ENCODE measurements at regions not wholly inside any gene's neighbourhood (a gene's known extent, or its start where the extent isn't known, plus 50 kb on each side); places are given as distances from the start of the nearest gene placed in this dataset.
"Not testable (repeated sequence)": the region's sequence is repeated elsewhere in the genome, so short reads cannot be mapped to it uniquely, and the experiment has no call there.

GRCh38 chr3:80898211-80898610, 863.2 kb downstream of the GBE1 start:
- Histone ChIP-seq H3K9ac (ENCODE audit: low read length) (no peak overlapping the region), H3K36me3 (ENCODE audit: control insufficient read depth, insufficient read depth, low read length, severe bottlenecking) (no peaks in the 10 kb centered on the region), H3K4me1 (ENCODE audit: control insufficient read depth, insufficient read depth, low read length) (no peaks in the 10 kb centered on the region), H3K9me3 (ENCODE audit: control insufficient read depth, low read length) (no peaks in the 10 kb centered on the region), H3K4me3 (ENCODE audit: low read length) (no peak overlapping the region), H3K27me3 (replicated peaks; ENCODE audit: control insufficient read depth, insufficient read depth, low read length) (no peaks in the 10 kb centered on the region)
- no peak for DNase-seq (ENCODE audit: low read depth)

GRCh38 chr3:80897005-80897404, 864.4 kb downstream of the GBE1 start:
- DNase-seq (ENCODE audit: low read depth); H3K9me3 ChIP-seq (ENCODE audit: control insufficient read depth, low read length); H3K27me3 ChIP-seq (replicated peaks; ENCODE audit: control insufficient read depth, insufficient read depth, low read length): not testable (repeated sequence)

DNA sequence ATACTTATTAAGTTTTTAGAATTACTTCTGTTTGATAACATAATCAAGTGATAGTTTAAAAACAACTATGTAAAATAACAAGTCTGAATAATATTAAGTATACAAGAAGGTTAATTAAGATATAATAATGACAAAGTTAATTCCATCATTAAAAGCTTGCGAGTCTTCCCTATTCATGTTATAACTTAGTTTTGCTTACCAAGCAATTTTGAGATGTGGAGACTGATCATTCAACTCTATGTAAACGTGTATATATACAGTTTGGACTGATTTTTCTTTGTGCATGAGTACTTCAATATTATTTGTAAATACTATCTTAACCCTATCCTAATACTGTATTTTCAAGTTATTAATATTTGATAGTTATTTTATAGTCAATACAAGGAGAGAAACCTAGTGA, 870.9 kb downstream of the GBE1 start:
- DNase-seq (ENCODE audit: low read depth): no peak
- no peaks in the 10 kb centered on the region for H3K4me1 ChIP-seq (ENCODE audit: control insufficient read depth, insufficient read depth, low read length)
- H3K27me3 ChIP-seq (replicated peaks; ENCODE audit: control insufficient read depth, insufficient read depth, low read length): no peaks in the 10 kb centered on the region
- peaks cover 3% of the 10 kb centered on the region for H3K9me3 ChIP-seq (ENCODE audit: control insufficient read depth, low read length)
- no peak overlapping the region for H3K9ac ChIP-seq (ENCODE audit: low read length)
- H3K36me3 ChIP-seq (ENCODE audit: control insufficient read depth, insufficient read depth, low read length, severe bottlenecking): no peaks in the 10 kb centered on the region
- H3K4me3 ChIP-seq (ENCODE audit: low read length): no peak overlapping the region

More at GRCh38 chr3:80897005-80897404, 864.4 kb downstream of the GBE1 start:
- not testable (repeated sequence) for H3K4me1 ChIP-seq (ENCODE audit: control insufficient read depth, insufficient read depth, low read length); H3K9ac ChIP-seq (ENCODE audit: low read length); H3K4me3 ChIP-seq (ENCODE audit: low read length); H3K36me3 ChIP-seq (ENCODE audit: control insufficient read depth, insufficient read depth, low read length, severe bottlenecking)

GRCh38 chr3:80889535-80889934, 871.9 kb downstream of the GBE1 start:
- DNase-seq (ENCODE audit: low read depth): no peak
- H3K9me3 ChIP-seq (ENCODE audit: control insufficient read depth, low read length): peaks cover 3% of the 10 kb centered on the region
- no peaks in the 10 kb centered on the region for H3K27me3 ChIP-seq (replicated peaks; ENCODE audit: control insufficient read depth, insufficient read depth, low read length)
- no peaks in the 10 kb centered on the region for H3K36me3 ChIP-seq (ENCODE audit: control insufficient read depth, insufficient read depth, low read length, severe bottlenecking)
- H3K4me3 ChIP-seq (ENCODE audit: low read length): no peak overlapping the region
- no peaks in the 10 kb centered on the region for H3K4me1 ChIP-seq (ENCODE audit: control insufficient read depth, insufficient read depth, low read length)
- H3K9ac ChIP-seq (ENCODE audit: low read length): no peak overlapping the region

DNA sequence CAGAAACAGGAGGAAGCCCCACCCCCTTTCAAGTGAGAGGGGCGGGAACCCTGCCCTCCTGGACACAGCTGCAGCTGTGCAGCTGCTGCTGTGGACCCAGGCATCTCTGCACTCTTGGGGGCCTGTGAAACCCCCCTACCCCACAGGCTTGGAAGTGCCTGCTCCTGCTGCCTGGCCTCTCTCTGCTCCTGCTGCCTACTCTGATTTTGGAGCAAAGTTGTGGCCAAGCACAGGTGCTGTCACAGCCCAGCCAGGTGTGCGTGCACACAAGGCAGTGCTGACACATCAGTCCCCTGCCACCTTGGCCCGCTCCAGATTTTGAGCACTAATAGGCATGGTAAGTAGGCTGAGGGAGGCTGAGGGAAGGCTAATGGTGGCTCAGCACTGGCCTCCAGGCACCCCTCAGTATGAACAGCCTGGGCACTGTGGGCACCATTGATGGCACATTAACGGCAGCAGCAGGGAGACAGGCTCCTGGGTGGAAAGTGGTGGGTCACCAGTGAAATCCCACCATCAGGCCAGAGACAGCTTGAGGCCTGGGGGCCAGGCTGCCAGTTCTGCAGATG, 890.9 kb downstream of the GBE1 start:
- Histone ChIP-seq H3K9me3 (ENCODE audit: control insufficient read depth, low read length) (peaks cover 3% of the 10 kb centered on the region), H3K27me3 (replicated peaks; ENCODE audit: control insufficient read depth, insufficient read depth, low read length) (no peaks in the 10 kb centered on the region), H3K4me3 (ENCODE audit: low read length) (no peak overlapping the region), H3K9ac (ENCODE audit: low read length) (no peak overlapping the region), H3K4me1 (ENCODE audit: control insufficient read depth, insufficient read depth, low read length) (no peaks in the 10 kb centered on the region), H3K36me3 (ENCODE audit: control insufficient read depth, insufficient read depth, low read length, severe bottlenecking) (no peaks in the 10 kb centered on the region)
- DNase-seq (ENCODE audit: low read depth): no peak

GRCh38 chr3:80855482-80855881, 906.0 kb downstream of the GBE1 start:
- Histone ChIP-seq H3K9me3 (ENCODE audit: control insufficient read depth, low read length) (peaks cover 2% of the 10 kb centered on the region), H3K27me3 (replicated peaks; ENCODE audit: control insufficient read depth, insufficient read depth, low read length) (no peaks in the 10 kb centered on the region), H3K4me1 (ENCODE audit: control insufficient read depth, insufficient read depth, low read length) (no peaks in the 10 kb centered on the region), H3K4me3 (ENCODE audit: low read length) (no peak overlapping the region), H3K36me3 (ENCODE audit: control insufficient read depth, insufficient read depth, low read length, severe bottlenecking) (no peaks in the 10 kb centered on the region), H3K9ac (ENCODE audit: low read length) (no peak overlapping the region)
- no peak for DNase-seq (ENCODE audit: low read depth)

GRCh38 chr3:80836395-80836794, 925.0 kb downstream of the GBE1 start:
- H3K9me3 ChIP-seq (ENCODE audit: control insufficient read depth, low read length): peaks cover 11% of the 10 kb centered on the region
- H3K4me3 ChIP-seq (ENCODE audit: low read length): no peak overlapping the region
- H3K27me3 ChIP-seq (replicated peaks; ENCODE audit: control insufficient read depth, insufficient read depth, low read length): no peaks in the 10 kb centered on the region
- H3K36me3 ChIP-seq (ENCODE audit: control insufficient read depth, insufficient read depth, low read length, severe bottlenecking): no peaks in the 10 kb centered on the region
- H3K9ac ChIP-seq (ENCODE audit: low read length): no peak overlapping the region
- no peaks in the 10 kb centered on the region for H3K4me1 ChIP-seq (ENCODE audit: control insufficient read depth, insufficient read depth, low read length)
- no peak for DNase-seq (ENCODE audit: low read depth)

DNA sequence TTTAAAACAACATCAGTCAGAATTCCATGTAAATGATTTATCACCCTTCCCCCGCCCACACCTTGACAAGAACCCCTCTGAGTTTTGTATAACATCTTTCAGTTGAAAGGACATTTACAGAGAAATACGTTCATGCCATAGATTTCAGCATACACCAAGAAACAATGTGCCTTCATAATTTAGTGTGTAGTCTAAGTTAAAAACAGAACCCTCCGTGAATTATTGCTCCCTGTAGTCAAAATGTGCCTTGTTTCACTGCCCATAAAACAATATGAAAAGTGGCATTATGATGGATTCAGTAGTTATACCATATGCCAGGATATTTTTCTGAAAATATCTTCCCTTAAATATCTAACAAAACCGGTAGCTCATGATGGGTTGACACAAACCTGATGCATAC, 953.9 kb downstream of the GBE1 start:
- Histone ChIP-seq H3K4me1 (ENCODE audit: control insufficient read depth, insufficient read depth, low read length) (no peaks in the 10 kb centered on the region), H3K4me3 (ENCODE audit: low read length) (no peak overlapping the region), H3K36me3 (ENCODE audit: control insufficient read depth, insufficient read depth, low read length, severe bottlenecking) (no peaks in the 10 kb centered on the region), H3K9me3 (ENCODE audit: control insufficient read depth, low read length) (no peaks in the 10 kb centered on the region), H3K27me3 (replicated peaks; ENCODE audit: control insufficient read depth, insufficient read depth, low read length) (no peaks in the 10 kb centered on the region), H3K9ac (ENCODE audit: low read length) (no peak overlapping the region)
- no peak for DNase-seq (ENCODE audit: low read depth)

- Histone ChIP-seq H3K9me3 (ENCODE audit: control insufficient read depth, low read length) (no peaks in the 10 kb centered on the region), H3K4me1 (ENCODE audit: control insufficient read depth, insufficient read depth, low read length) (no peaks in the 10 kb centered on the region), H3K4me3 (ENCODE audit: low read length) (no peak overlapping the region), H3K36me3 (ENCODE audit: control insufficient read depth, insufficient read depth, low read length, severe bottlenecking) (no peaks in the 10 kb centered on the region), H3K9ac (ENCODE audit: low read length) (no peak overlapping the region), H3K27me3 (replicated peaks; ENCODE audit: control insufficient read depth, insufficient read depth, low read length) (no peaks in the 10 kb centered on the region)
- no peak for DNase-seq (ENCODE audit: low read depth)
These were observed 954.8 kb downstream of the GBE1 start for GRCh38 chr3:80806673-80807072.

GRCh38 chr3:80788914-80789313, 972.5 kb downstream of the GBE1 start:
- no peak overlapping the region for H3K9ac ChIP-seq (ENCODE audit: low read length)
- peaks cover 3% of the 10 kb centered on the region for H3K9me3 ChIP-seq (ENCODE audit: control insufficient read depth, low read length)

DNA sequence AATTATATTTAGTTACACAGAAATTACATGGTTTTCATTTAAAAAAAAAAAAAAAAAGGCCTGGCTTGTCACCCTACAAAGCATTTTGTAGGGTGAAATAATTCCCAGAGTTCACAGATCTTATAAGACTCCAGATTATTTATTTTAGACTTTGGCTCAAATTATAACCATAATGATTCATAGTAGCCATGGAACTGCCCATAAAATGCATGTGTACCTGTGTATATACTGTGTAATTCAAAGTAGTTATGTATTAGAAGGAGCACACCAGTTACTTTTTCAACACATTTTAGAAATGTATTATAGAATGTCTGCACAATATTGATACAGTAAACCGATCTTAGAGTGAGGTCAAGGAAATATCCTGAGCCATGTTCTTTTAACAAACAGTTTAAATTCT, 975.6 kb downstream of the GBE1 start:
- H3K4me1 ChIP-seq (ENCODE audit: control insufficient read depth, insufficient read depth, low read length): no peaks in the 10 kb centered on the region
- no peaks in the 10 kb centered on the region for H3K36me3 ChIP-seq (ENCODE audit: control insufficient read depth, insufficient read depth, low read length, severe bottlenecking)
- no peak for DNase-seq (ENCODE audit: low read depth)
- H3K9me3 ChIP-seq (ENCODE audit: control insufficient read depth, low read length): no peaks in the 10 kb centered on the region
- no peaks in the 10 kb centered on the region for H3K27me3 ChIP-seq (replicated peaks; ENCODE audit: control insufficient read depth, insufficient read depth, low read length)
- no peak overlapping the region for H3K9ac ChIP-seq (ENCODE audit: low read length)
- H3K4me3 ChIP-seq (ENCODE audit: low read length): no peak overlapping the region

More at GRCh38 chr3:80788914-80789313, 972.5 kb downstream of the GBE1 start:
- H3K4me3 ChIP-seq (ENCODE audit: low read length): no peak overlapping the region
- DNase-seq (ENCODE audit: low read depth): no peak
- H3K27me3 ChIP-seq (replicated peaks; ENCODE audit: control insufficient read depth, insufficient read depth, low read length): no peaks in the 10 kb centered on the region
- H3K36me3 ChIP-seq (ENCODE audit: control insufficient read depth, insufficient read depth, low read length, severe bottlenecking): no peaks in the 10 kb centered on the region
- no peaks in the 10 kb centered on the region for H3K4me1 ChIP-seq (ENCODE audit: control insufficient read depth, insufficient read depth, low read length)

- H3K36me3 ChIP-seq (ENCODE audit: control insufficient read depth, insufficient read depth, low read length, severe bottlenecking): no peaks in the 10 kb centered on the region
- H3K4me3 ChIP-seq (ENCODE audit: low read length): no peak overlapping the region
- no peak overlapping the region for H3K9ac ChIP-seq (ENCODE audit: low read length)
- peak; percentile 1 for DNase-seq (ENCODE audit: low read depth)
- H3K27me3 ChIP-seq (replicated peaks; ENCODE audit: control insufficient read depth, insufficient read depth, low read length): no peaks in the 10 kb centered on the region
- no peaks in the 10 kb centered on the region for H3K4me1 ChIP-seq (ENCODE audit: control insufficient read depth, insufficient read depth, low read length)
- no peaks in the 10 kb centered on the region for H3K9me3 ChIP-seq (ENCODE audit: control insufficient read depth, low read length)
These were observed 976.0 kb downstream of the GBE1 start for GRCh38 chr3:80785475-80785874.

Measured in adipocyte (in vitro differentiated cells).